HCT116 (cell line): ENCODE measurements at regions not wholly inside any gene's neighbourhood (a gene's known extent, or its start where the extent isn't known, plus 50 kb on each side); places are given as distances from the start of the nearest gene placed in this dataset.

ENCODE experiments used
- ATAC-seq: fragments of 200-7000 bp; cut with Tn5 transposase; 2 replicates; pipeline ENCODE4 v1.9.1; 2020; ENCODE audit warnings: mild to moderate bottlenecking, moderate library complexity
- BruUV-seq: library from RNA; stranded (reverse); fragments of 400-500 nt; replicated peaks from 2 replicates; lab custom pipeline; 2021; lab: Mats Ljungman, UMichigan
- CTCF ChIA-PET: fragments of 300-600 bp; sonication (Branson Sonifier 250); formaldehyde crosslinking; loops from one replicate; lab custom pipeline; 2021; ENCODE audit warnings: antibody characterized with exemption; lab: Charles Lee
- POLR2A ChIA-PET: fragments of 300-600, 350-600 bp; sonication (Branson Sonifier 250); formaldehyde crosslinking; loops from one replicate; lab custom pipeline; 2021; ENCODE audit warnings: antibody characterized with exemption; lab: Charles Lee
- RAD21 ChIA-PET, 2 experiments: fragments of 300-600 bp; sonication (Branson Sonifier 250); formaldehyde crosslinking; loops; one replicate each; lab custom pipeline; 2023; ENCODE audit warnings: low total read pairs in 2 of 2; ENCODE audit not compliant: uncharacterized antibody in 2 of 2, unreplicated experiment in 2 of 2, low non-redundant PET in 1 of 2; lab: Charles Lee
- DNase-seq: peaks from one replicate; pipeline ENCODE4 v3.0.0-alpha.2; 2010; ENCODE audit warnings: low read depth, low spot score
- H2AFZ ChIP-seq: fragments of 200-600 bp; shearing (Covaris generic), sonication (generic); 2 replicates; pipeline ENCODE4 v1.6.1; 2017; ENCODE audit warnings: low read depth, mixed run types, mixed read lengths, antibody characterized with exemption, low read length; ENCODE audit not compliant: poor library complexity, severe bottlenecking
- H3K27ac ChIP-seq: 2 replicates; pipeline ENCODE4 v1.5.1; 2012; ENCODE audit warnings: low read depth, low read length
- H3K27me3 ChIP-seq: fragments of 200-600 bp; sonication (generic); 2 replicates; pipeline ENCODE4 v1.6.1; 2016; ENCODE audit warnings: mixed run types, low read length, mixed read lengths; ENCODE audit not compliant: insufficient read depth
- H3K36me3 ChIP-seq, 2 experiments: fragments of 200-500 bp in 1 of 2; fragments of 200-600 bp in 1 of 2; sonication (Bioruptor generic) in 1 of 2; sonication (generic) in 1 of 2; 2 replicates each; pipeline versions ENCODE4 v1.5.1 to v1.6.1; 2014 to 2016; ENCODE audit warnings: low read length in 2 of 2, inconsistent platforms in 1 of 2, mixed read lengths in 1 of 2, mixed run types in 1 of 2; ENCODE audit not compliant: insufficient read depth in 2 of 2, control insufficient read depth in 1 of 2
- H3K4me1 ChIP-seq, 2 experiments: fragments of 200-600 bp in 1 of 2; sonication (generic) in 1 of 2; 2 replicates each; pipeline versions ENCODE4 v1.5.1 to v1.6.1; 2012 to 2017; ENCODE audit warnings: low read length in 2 of 2, inconsistent platforms in 1 of 2, mild to moderate bottlenecking in 1 of 2, mixed read lengths in 1 of 2, mixed run types in 1 of 2, moderate library complexity in 1 of 2; ENCODE audit not compliant: insufficient read depth in 2 of 2, control insufficient read depth in 1 of 2
- H3K4me2 ChIP-seq: fragments of 200-600 bp; sonication (generic); 2 replicates; pipeline ENCODE4 v1.6.1; 2017; ENCODE audit warnings: mixed run types, low read length, mixed read lengths
- H3K4me3 ChIP-seq, 2 experiments: fragments of 200-600 bp in 1 of 2; sonication (generic) in 1 of 2; replicated peaks in 1 of 2; 2 replicates each; pipeline ENCODE4 v1.5.1; 2011 to 2016; ENCODE audit warnings: low read length in 2 of 2, control low read depth in 1 of 2, low read depth in 1 of 2, mild to moderate bottlenecking in 1 of 2, mixed read lengths in 1 of 2, mixed run types in 1 of 2
- H3K79me2 ChIP-seq: fragments of 200-600 bp; sonication (generic); 2 replicates; pipeline ENCODE4 v1.6.1; 2017; ENCODE audit warnings: mild to moderate bottlenecking, mixed run types, low read length, moderate library complexity, mixed read lengths; ENCODE audit not compliant: insufficient read depth
- H3K9ac ChIP-seq: fragments of 200-600 bp; sonication (generic); 2 replicates; pipeline ENCODE4 v1.6.1; 2016; ENCODE audit warnings: low read length, mixed read lengths
- H3K9me2 ChIP-seq: fragments of 200-600 bp; sonication (generic), shearing (Covaris generic); 2 replicates; pipeline ENCODE4 v1.6.1; 2017; ENCODE audit warnings: mixed run types, mild to moderate bottlenecking, moderate library complexity; ENCODE audit not compliant: insufficient read depth
- H3K9me3 ChIP-seq, 2 experiments: fragments of 200-500 bp in 1 of 2; fragments of 200-600 bp in 1 of 2; sonication (Bioruptor generic) in 1 of 2; sonication (generic) in 1 of 2; 2 replicates each; pipeline ENCODE4 v1.6.1; 2014 to 2017; ENCODE audit warnings: low read length in 2 of 2, mixed read lengths in 2 of 2, inconsistent platforms in 1 of 2, low read depth in 1 of 2, mild to moderate bottlenecking in 1 of 2, mixed run types in 1 of 2, moderate library complexity in 1 of 2; ENCODE audit not compliant: control insufficient read depth in 1 of 2, insufficient read depth in 1 of 2
- H4K20me1 ChIP-seq: fragments of 200-600 bp; sonication (generic), shearing (Covaris generic); 2 replicates; pipeline ENCODE4 v1.6.1; 2017; ENCODE audit warnings: mixed run types, mild to moderate bottlenecking, moderate library complexity; ENCODE audit not compliant: insufficient read depth
- CBX3 ChIP-seq: IDR thresholded peaks from 2 replicates; pipeline ENCODE4 v1.6.1; 2012; ENCODE audit warnings: low read depth
- CTCF ChIP-seq, 3 experiments: fragments of 200-600 bp in 1 of 3; sonication (generic) in 1 of 3; IDR thresholded peaks in 2 of 3; conservative IDR thresholded peaks in 1 of 3; 2 replicates each; pipeline ENCODE4 v1.5.1; 2012 to 2017; ENCODE audit warnings: low read depth in 2 of 3, low read length in 2 of 3, antibody characterized with exemption in 1 of 3, borderline replicate concordance in 1 of 3, control low read depth in 1 of 3, mild to moderate bottlenecking in 1 of 3, mixed read lengths in 1 of 3, mixed run types in 1 of 3, moderate library complexity in 1 of 3; ENCODE audit not compliant: insufficient read depth in 1 of 3
- EGR1 ChIP-seq: IDR thresholded peaks from 2 replicates; pipeline ENCODE4 v1.6.1; 2012; ENCODE audit warnings: low read depth
- EZH2 ChIP-seq: fragments of 200-600 bp; sonication (generic); IDR thresholded peaks from 2 replicates; pipeline ENCODE4 v1.6.1; 2017; ENCODE audit warnings: antibody characterized with exemption, mixed run types
- POLR2A ChIP-seq: IDR thresholded peaks from 2 replicates; pipeline ENCODE4 v1.7.0; 2011; ENCODE audit warnings: borderline replicate concordance; ENCODE audit not compliant: insufficient read depth, insufficient read length; ENCODE audit errors: extremely low read depth
- POLR2AphosphoS5 ChIP-seq: IDR thresholded peaks from 2 replicates; pipeline ENCODE4 v1.6.1; 2011; ENCODE audit warnings: mild to moderate bottlenecking, low read depth, low read length, moderate library complexity
- RAD21 ChIP-seq: IDR thresholded peaks from 2 replicates; pipeline ENCODE4 v1.6.1; 2012; ENCODE audit warnings: low read depth, mild to moderate bottlenecking
- REST ChIP-seq: IDR thresholded peaks from 2 replicates; pipeline ENCODE4 v1.6.1; 2012; ENCODE audit warnings: low read depth
- SIN3A ChIP-seq: IDR thresholded peaks from 2 replicates; pipeline ENCODE4 v1.6.1; 2012; ENCODE audit warnings: low read depth
- SP1 ChIP-seq: IDR thresholded peaks from 2 replicates; pipeline ENCODE4 v1.6.1; 2012; ENCODE audit warnings: low read depth
- SRF ChIP-seq: IDR thresholded peaks from 2 replicates; pipeline ENCODE4 v1.6.1; 2012; ENCODE audit warnings: low read depth
- TCF7L2 ChIP-seq: IDR thresholded peaks from 2 replicates; pipeline ENCODE4 v1.7.0; 2011; ENCODE audit warnings: borderline replicate concordance, inconsistent platforms; ENCODE audit not compliant: insufficient read depth, insufficient read length; ENCODE audit errors: extremely low read depth
- intact Hi-C: fragments of 100-400 bp; cut with micrococcal nuclease; formaldehyde crosslinking; loops from 2 replicates; pipeline ENCODE4 v1.10.0; 2022
- TF ChIP-seq, protein P1 (sequence below): IDR thresholded peaks from 2 replicates; pipeline ENCODE4 v1.6.1; 2012
- TF ChIP-seq, protein P2 (sequence below): IDR thresholded peaks from 2 replicates; pipeline ENCODE4 v1.6.1; 2011; ENCODE audit warnings: mild to moderate bottlenecking, low read length, moderate library complexity; ENCODE audit not compliant: insufficient replicate concordance; ENCODE audit errors: extremely low read depth

GRCh38 chr6:169956580-169956979 lies 205.2 kb downstream of the ERMARD start:
- Histone ChIP-seq H3K4me3 (no peak overlapping the region), H3K9me2 (no peaks in the 10 kb centered on the region), H3K27ac (no peak overlapping the region), H3K36me3 (no peaks in the 10 kb centered on the region), H3K79me2 (no peaks in the 10 kb centered on the region), H4K20me1 (no peaks in the 10 kb centered on the region), H2AFZ (no peak overlapping the region), H3K4me1 (no peaks in the 10 kb centered on the region), H3K27me3 (no peaks in the 10 kb centered on the region)
- no peak for ATAC-seq
- intact Hi-C loops = loop anchor here (10.0 kb wide), 2 partner anchors 308 to 1002 kb away; no protein-coding TSS in a partner anchor
- POLR2A ChIA-PET = no interaction called here
- RAD21 ChIA-PET = no interaction called here
- TF ChIP-seq POLR2AphosphoS5 (no peak), CTCF (IDR thresholded peaks at IDR 0.05 in 2 of 3, conservative IDR thresholded peaks at IDR 0.05 in 1 of 3; ENCODE audit: borderline replicate concordance in 1 of 3, insufficient read depth in 1 of 3, low read depth in 2 of 3, low read length in 2 of 3) (no peak), EZH2 (no peak), TCF7L2 (no peak), SP1 (no peak), RAD21 (no peak), CBX3 (no peak), SIN3A (no peak), SRF (no peak), POLR2A (no peak), REST (no peak), EGR1 (no peak)
- TF ChIP-seq, protein P1, sequence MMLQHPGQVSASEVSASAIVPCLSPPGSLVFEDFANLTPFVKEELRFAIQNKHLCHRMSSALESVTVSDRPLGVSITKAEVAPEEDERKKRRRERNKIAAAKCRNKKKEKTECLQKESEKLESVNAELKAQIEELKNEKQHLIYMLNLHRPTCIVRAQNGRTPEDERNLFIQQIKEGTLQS = no peak
- TF ChIP-seq, protein P2, sequence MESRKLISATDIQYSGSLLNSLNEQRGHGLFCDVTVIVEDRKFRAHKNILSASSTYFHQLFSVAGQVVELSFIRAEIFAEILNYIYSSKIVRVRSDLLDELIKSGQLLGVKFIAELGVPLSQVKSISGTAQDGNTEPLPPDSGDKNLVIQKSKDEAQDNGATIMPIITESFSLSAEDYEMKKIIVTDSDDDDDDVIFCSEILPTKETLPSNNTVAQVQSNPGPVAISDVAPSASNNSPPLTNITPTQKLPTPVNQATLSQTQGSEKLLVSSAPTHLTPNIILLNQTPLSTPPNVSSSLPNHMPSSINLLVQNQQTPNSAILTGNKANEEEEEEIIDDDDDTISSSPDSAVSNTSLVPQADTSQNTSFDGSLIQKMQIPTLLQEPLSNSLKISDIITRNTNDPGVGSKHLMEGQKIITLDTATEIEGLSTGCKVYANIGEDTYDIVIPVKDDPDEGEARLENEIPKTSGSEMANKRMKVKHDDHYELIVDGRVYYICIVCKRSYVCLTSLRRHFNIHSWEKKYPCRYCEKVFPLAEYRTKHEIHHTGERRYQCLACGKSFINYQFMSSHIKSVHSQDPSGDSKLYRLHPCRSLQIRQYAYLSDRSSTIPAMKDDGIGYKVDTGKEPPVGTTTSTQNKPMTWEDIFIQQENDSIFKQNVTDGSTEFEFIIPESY = no peak
- TF ChIP-seq, all 23 proteins: peak for 0
- H3K9ac ChIP-seq = no peak overlapping the region
- CTCF ChIA-PET = no interaction called here
- H3K9me3 ChIP-seq = no peaks in the 10 kb centered on the region
- no peak overlapping the region for H3K4me2 ChIP-seq
- DNase-seq = no peak
- BruUV-seq = no TSS peak
